Natural killer cell (primary cell): ENCODE measurements at regions not wholly inside any gene's neighbourhood (a gene's known extent, or its start where the extent isn't known, plus 50 kb on each side); places are given as distances from the start of the nearest gene placed in this dataset.

ENCODE experiments used
- ATAC-seq, 3 donors: fragments of 150-1000 bp in 2 of 3; fragments of 200-7000 bp in 1 of 3; cut with Tn5 transposase; 1 replicate in 1 of 3; 2 replicates in 2 of 3; pipeline ENCODE4 v1.10.0; 2021; ENCODE audit warnings: mild to moderate bottlenecking in 2 of 3, moderate library complexity in 2 of 3
- DNase-seq, 2 donors: peaks; one replicate each; pipeline versions ENCODE4 v3.0.0 to v3.0.0-alpha.2; 2013 to 2021; ENCODE audit warnings: mixed read lengths in 1 of 2
- H3K27ac ChIP-seq: one replicate; pipeline ENCODE4 v1.5.1; 2013; ENCODE audit warnings: mild to moderate bottlenecking, low read length
- H3K27me3 ChIP-seq: one replicate; pipeline ENCODE4 v1.6.1; 2013; ENCODE audit warnings: low read length; ENCODE audit not compliant: control insufficient read depth, insufficient read depth
- H3K36me3 ChIP-seq: one replicate; pipeline ENCODE4 v1.6.1; 2013; ENCODE audit warnings: low read length; ENCODE audit not compliant: control insufficient read depth, insufficient read depth
- H3K4me1 ChIP-seq: one replicate; pipeline ENCODE4 v1.6.1; 2013; ENCODE audit warnings: low read length; ENCODE audit not compliant: control insufficient read depth, insufficient read depth
- H3K4me3 ChIP-seq: one replicate; pipeline ENCODE4 v1.5.1; 2013; ENCODE audit warnings: low read length
- H3K9me3 ChIP-seq: one replicate; pipeline ENCODE4 v1.6.1; 2013; ENCODE audit warnings: low read length; ENCODE audit not compliant: control insufficient read depth, insufficient read depth
- H3K27ac Mint-ChIP-seq, 2 donors: one replicate each; pipeline ENCODE4 v1.8.0; 2022; ENCODE audit warnings: mild to moderate bottlenecking in 2 of 2, mixed read lengths in 2 of 2, moderate library complexity in 1 of 2
- H3K27me3 Mint-ChIP-seq, 2 donors: one replicate each; pipeline ENCODE4 v1.8.0; 2022; ENCODE audit warnings: low read depth in 2 of 2, mixed read lengths in 2 of 2
- H3K36me3 Mint-ChIP-seq: one replicate; pipeline ENCODE4 v1.8.0; 2022; ENCODE audit warnings: mixed read lengths
- H3K4me1 Mint-ChIP-seq, 2 donors: one replicate each; pipeline ENCODE4 v1.8.0; 2022; ENCODE audit warnings: mixed read lengths in 2 of 2
- H3K4me3 Mint-ChIP-seq: one replicate; pipeline ENCODE4 v1.8.0; 2022; ENCODE audit warnings: mild to moderate bottlenecking, moderate library complexity, mixed read lengths
- H3K9me3 Mint-ChIP-seq, 2 donors: one replicate each; pipeline ENCODE4 v1.8.0; 2022; ENCODE audit warnings: mixed read lengths in 2 of 2
- CTCF ChIP-seq: fragments of 200-600 bp; IDR thresholded peaks from one replicate; pipeline ENCODE4 v1.8.0; 2022; ENCODE audit warnings: antibody characterized with exemption
- WGBS: methylation state at CpG from one replicate; pipeline ENCODE4 v1.1.7; 2013; ENCODE audit warnings: missing lambda C conversion rate; ENCODE audit not compliant: insufficient coverage; 5-methylcytosine and 5-hydroxymethylcytosine counted together
- intact Hi-C: fragments of 100-400 bp; cut with micrococcal nuclease; formaldehyde crosslinking; loops from one replicate; pipeline ENCODE4 v1.14.2; 2022

- ATAC-seq (no peak), DNase-seq (no peak)
- no peaks in the 10 kb centered on the region for H3K36me3 Mint-ChIP-seq
- H3K27me3 Mint-ChIP-seq: peaks cover 7 to 13% of the 10 kb centered on the region in 2 donors
- no peak for TF ChIP-seq CTCF
- Histone ChIP-seq H3K36me3 (no peaks in the 10 kb centered on the region), H3K4me3 (no peak overlapping the region), H3K9me3 (no peaks in the 10 kb centered on the region), H3K27ac (no peak overlapping the region), H3K4me1 (no peaks in the 10 kb centered on the region), H3K27me3 (no peaks in the 10 kb centered on the region)
- intact Hi-C loops: no loop called here
- H3K9me3 Mint-ChIP-seq: peaks cover 0 to 2% of the 10 kb centered on the region in 2 donors
- 76% methylated on average over 2 of the region's 2 CpGs for WGBS
- H3K27ac Mint-ChIP-seq: no peak overlapping the region
- H3K4me3 Mint-ChIP-seq: no peak overlapping the region
- H3K4me1 Mint-ChIP-seq: no peaks in the 10 kb centered on the region
Measured at GRCh38 chr15:79632457-79632856, 200.3 kb downstream of the MINAR1 start.

GRCh38 chr15:79635149-79635771, 203.1 kb downstream of the MINAR1 start:
- ATAC-seq: no peak
- TF ChIP-seq CTCF: no peak
- H3K9me3 Mint-ChIP-seq: peaks cover 0 to 2% of the 10 kb centered on the region in 2 donors
- intact Hi-C loops: no loop called here
- no peaks in the 10 kb centered on the region for H3K36me3 Mint-ChIP-seq
- no peaks in the 10 kb centered on the region for H3K4me1 Mint-ChIP-seq
- H3K9me3 ChIP-seq: no peaks in the 10 kb centered on the region
- no peak overlapping the region for H3K4me3 ChIP-seq
- no peaks in the 10 kb centered on the region for H3K27me3 ChIP-seq
- peaks cover 5 to 21% of the 10 kb centered on the region in 2 donors for H3K27me3 Mint-ChIP-seq
- DNase-seq: no peak
- no peak overlapping the region for H3K27ac Mint-ChIP-seq
- H3K4me3 Mint-ChIP-seq: no peak overlapping the region
- H3K27ac ChIP-seq: no peak overlapping the region
- no peaks in the 10 kb centered on the region for H3K4me1 ChIP-seq
- WGBS: 63% methylated on average over 3 of the region's 3 CpGs
- no peaks in the 10 kb centered on the region for H3K36me3 ChIP-seq

- ATAC-seq: no peak
- TF ChIP-seq CTCF: no peak
- Histone ChIP-seq H3K9me3 (no peaks in the 10 kb centered on the region), H3K4me3 (no peak overlapping the region), H3K36me3 (no peaks in the 10 kb centered on the region), H3K4me1 (no peaks in the 10 kb centered on the region), H3K27me3 (no peaks in the 10 kb centered on the region), H3K27ac (no peak overlapping the region)
- 53% methylated on average over 3 of the region's 3 CpGs for WGBS
- intact Hi-C loops: no loop called here
- H3K36me3 Mint-ChIP-seq: no peaks in the 10 kb centered on the region
- peaks cover 10 to 21% of the 10 kb centered on the region in 2 donors for H3K27me3 Mint-ChIP-seq
- H3K9me3 Mint-ChIP-seq: peaks cover 0 to 2% of the 10 kb centered on the region in 2 donors
- H3K4me3 Mint-ChIP-seq: no peak overlapping the region
- DNase-seq: no peak
- H3K4me1 Mint-ChIP-seq: no peaks in the 10 kb centered on the region
- no peak overlapping the region for H3K27ac Mint-ChIP-seq
Measured at GRCh38 chr15:79635897-79636561, 203.9 kb downstream of the MINAR1 start.
